ENCODE measurements at regions not wholly inside any gene's neighbourhood (a gene's known extent, or its start where the extent isn't known, plus 50 kb on each side); places are given as distances from the start of the nearest gene placed in this dataset.
"Not testable (repeated sequence)": the region's sequence is repeated elsewhere in the genome, so short reads cannot be mapped to it uniquely, and the experiment has no call there.

- Histone ChIP-seq H3K36me3 (replicated peaks; ENCODE audit: control insufficient read depth, insufficient read depth, low read length) (no peaks in the 10 kb centered on the region), H3K27me3 (ENCODE audit: control insufficient read depth, insufficient read depth, low read length) (no peaks in the 10 kb centered on the region; the same call in 1 of the 2 replicates), H3K4me3 (ENCODE audit: insufficient read depth, low read depth, low read length) (no peak overlapping the region)
- no peak for DNase-seq
Measured at GRCh38 chr22:26942637-26942957, 285.2 kb downstream of the MIAT start.

- DNase-seq: no peak
- Histone ChIP-seq H3K27me3 (ENCODE audit: control insufficient read depth, insufficient read depth, low read length) (no peaks in the 10 kb centered on the region; the same call in 1 of the 2 replicates), H3K4me3 (ENCODE audit: insufficient read depth, low read depth, low read length) (no peak overlapping the region)
Measured at GRCh38 chr22:26945565-26945964, 288.2 kb downstream of the MIAT start.

DNA sequence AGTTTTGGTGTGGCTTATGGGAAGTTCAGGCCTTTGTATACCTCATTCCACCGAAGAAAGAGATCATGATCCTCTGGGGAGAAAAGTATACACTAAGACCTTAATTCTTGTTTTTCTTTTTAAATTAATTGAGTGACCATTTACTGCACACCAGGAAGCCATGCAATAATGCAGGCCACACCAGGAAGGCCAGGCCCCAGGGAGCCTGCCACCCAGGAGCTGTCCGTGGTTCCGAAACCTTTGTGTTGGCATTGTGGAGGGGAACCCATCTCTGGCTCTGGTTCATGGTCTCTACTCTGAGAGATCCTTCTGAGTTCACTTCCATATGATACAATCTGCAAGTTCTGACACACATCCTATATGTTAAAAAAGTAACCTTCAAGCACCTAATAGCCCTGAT, 291.8 kb downstream of the MIAT start:
- peak; percentile 18 for DNase-seq

More at GRCh38 chr22:26945565-26945964, 288.2 kb downstream of the MIAT start:
- H3K36me3 ChIP-seq (replicated peaks; ENCODE audit: control insufficient read depth, insufficient read depth, low read length): no peaks in the 10 kb centered on the region

DNA sequence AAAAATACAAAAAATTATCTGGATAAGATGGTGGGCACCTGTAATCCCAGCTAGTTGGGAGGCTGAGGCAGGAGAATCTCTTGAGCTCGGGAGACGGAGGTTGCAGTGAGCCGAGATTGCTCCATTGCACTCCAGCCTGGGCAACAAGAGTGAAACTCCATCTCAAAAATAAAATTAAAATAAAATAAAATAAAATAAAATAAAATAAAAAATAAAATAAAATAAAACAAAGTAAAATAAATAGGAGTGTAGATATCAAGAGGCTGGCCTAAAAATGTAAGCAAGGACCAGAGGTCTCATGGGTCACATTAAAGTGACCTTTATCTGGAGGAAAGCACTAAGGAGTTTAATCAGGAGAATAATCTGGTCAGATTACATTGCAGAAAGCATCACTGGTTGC, 293.8 kb downstream of the MIAT start:
- not testable (repeated sequence) for H3K36me3 ChIP-seq (replicated peaks; ENCODE audit: control insufficient read depth, insufficient read depth, low read length); H3K4me3 ChIP-seq (ENCODE audit: insufficient read depth, low read depth, low read length); DNase-seq
- peaks cover 10% of the 10 kb centered on the region; the same call in 1 of the 2 replicates for H3K27me3 ChIP-seq (ENCODE audit: control insufficient read depth, insufficient read depth, low read length)

More for the DNA sequence above, 291.8 kb downstream of the MIAT start:
- Histone ChIP-seq H3K27me3 (ENCODE audit: control insufficient read depth, insufficient read depth, low read length) (peaks cover 2% of the 10 kb centered on the region; the same call in 1 of the 2 replicates), H3K36me3 (replicated peaks; ENCODE audit: control insufficient read depth, insufficient read depth, low read length) (no peaks in the 10 kb centered on the region), H3K4me3 (ENCODE audit: insufficient read depth, low read depth, low read length) (no peak overlapping the region)

GRCh38 chr22:26952004-26952403, 294.6 kb downstream of the MIAT start:
- peaks cover 10% of the 10 kb centered on the region; the same call in 1 of the 2 replicates for H3K27me3 ChIP-seq (ENCODE audit: control insufficient read depth, insufficient read depth, low read length)

GRCh38 chr22:26952451-26953011, 295.1 kb downstream of the MIAT start:
- Histone ChIP-seq H3K4me3 (ENCODE audit: insufficient read depth, low read depth, low read length) (peak overlapping the region; percentile 15; the same call in 1 of the 2 replicates), H3K36me3 (replicated peaks; ENCODE audit: control insufficient read depth, insufficient read depth, low read length) (no peaks in the 10 kb centered on the region), H3K27me3 (ENCODE audit: control insufficient read depth, insufficient read depth, low read length) (peaks cover 10% of the 10 kb centered on the region; the same call in 1 of the 2 replicates)
- peak; percentile 66 for DNase-seq

More at GRCh38 chr22:26952004-26952403, 294.6 kb downstream of the MIAT start:
- no peak for DNase-seq
- H3K36me3 ChIP-seq (replicated peaks; ENCODE audit: control insufficient read depth, insufficient read depth, low read length): no peaks in the 10 kb centered on the region
- no peak overlapping the region for H3K4me3 ChIP-seq (ENCODE audit: insufficient read depth, low read depth, low read length)

DNA sequence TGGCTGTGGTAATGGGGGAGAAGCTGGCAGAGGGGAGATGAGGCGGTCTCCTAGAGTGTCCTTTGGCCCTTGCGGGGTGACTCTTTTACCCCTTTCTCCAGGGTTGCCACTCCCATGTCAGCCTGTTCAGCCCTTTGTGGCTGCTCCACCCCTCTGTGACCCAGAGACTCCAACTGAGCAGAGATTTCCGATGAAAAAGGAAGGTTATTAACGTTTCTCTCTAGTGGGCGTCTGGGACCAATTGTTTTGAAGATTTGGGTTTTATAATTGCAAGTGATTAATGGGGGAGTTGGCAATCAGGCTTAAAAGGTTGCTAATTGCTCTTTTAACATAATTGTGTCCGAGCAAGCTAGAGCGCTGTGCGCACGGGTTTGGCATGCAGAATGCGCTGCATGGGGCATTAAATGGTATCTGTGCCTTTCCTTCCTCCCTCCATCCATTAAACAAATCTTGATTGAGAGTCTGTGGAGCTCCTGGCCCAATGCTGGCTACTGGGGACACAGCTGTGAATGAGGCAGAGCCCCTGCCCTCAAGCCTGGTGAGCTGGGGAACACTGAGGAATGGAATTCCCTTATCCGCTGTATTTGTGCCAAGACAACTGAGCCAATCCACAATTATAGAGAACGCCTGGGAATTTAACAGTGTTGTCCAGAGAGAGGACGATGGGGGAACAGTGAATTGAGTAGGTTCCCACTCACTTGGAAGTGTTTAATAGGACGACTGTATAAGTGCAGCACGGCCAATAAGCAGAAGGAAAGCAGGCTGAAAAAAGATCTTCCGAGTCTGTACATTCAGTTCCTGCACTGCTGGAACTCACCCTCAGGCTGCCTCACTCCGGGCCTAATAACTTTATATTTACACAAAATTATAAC, 295.9 kb downstream of the MIAT start:
- H3K36me3 ChIP-seq (replicated peaks; ENCODE audit: control insufficient read depth, insufficient read depth, low read length): no peaks in the 10 kb centered on the region
- H3K27me3 ChIP-seq (ENCODE audit: control insufficient read depth, insufficient read depth, low read length): peaks cover 10% of the 10 kb centered on the region; the same call in 1 of the 2 replicates
- DNase-seq: peak; percentile 55
- H3K4me3 ChIP-seq (ENCODE audit: insufficient read depth, low read depth, low read length): peak overlapping the region; percentile 15; the same call in 1 of the 2 replicates

DNA sequence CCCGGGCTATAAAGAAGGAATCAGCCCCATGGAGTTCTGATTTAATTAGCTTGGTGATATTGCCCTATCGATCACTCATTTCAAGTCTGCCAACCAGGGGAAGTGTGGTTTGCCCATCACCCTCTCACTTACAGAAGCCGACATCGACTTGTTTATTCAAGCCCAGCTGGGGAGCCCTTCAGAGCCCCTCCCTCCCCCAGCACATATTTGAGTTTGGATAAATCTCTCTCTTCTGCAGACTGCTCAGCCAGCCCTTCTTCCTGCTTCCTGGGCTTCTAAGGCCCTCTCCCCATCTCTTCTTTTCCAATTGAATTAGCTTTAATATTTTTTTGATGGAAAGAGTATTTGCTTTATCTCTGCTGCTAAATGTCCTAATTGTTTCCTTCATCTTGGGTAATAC, 299.0 kb downstream of the MIAT start:
- Histone ChIP-seq H3K36me3 (replicated peaks; ENCODE audit: control insufficient read depth, insufficient read depth, low read length) (no peaks in the 10 kb centered on the region), H3K4me3 (ENCODE audit: insufficient read depth, low read depth, low read length) (no peak overlapping the region), H3K27me3 (ENCODE audit: control insufficient read depth, insufficient read depth, low read length) (peaks cover 10% of the 10 kb centered on the region; the same call in 1 of the 2 replicates)
- DNase-seq: no peak

DNA sequence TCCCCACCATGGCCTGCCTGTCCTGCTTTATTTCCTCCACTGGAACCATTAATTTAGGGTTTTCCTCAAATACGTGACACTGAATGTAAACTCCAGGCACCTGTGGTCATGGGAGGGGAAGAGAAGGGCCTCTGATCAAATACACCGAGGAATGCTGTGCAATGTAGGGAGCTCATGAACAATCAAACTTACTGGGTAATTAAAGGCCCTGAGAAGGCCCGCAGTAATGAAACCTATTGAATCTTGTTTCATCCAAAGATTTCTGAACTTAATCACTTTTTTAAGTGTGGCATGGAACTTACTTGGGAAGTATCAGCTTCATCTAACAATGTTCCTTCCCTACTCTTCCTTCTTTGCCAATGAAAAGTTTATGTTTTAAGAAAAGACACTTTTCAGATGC, 299.8 kb downstream of the MIAT start:
- no peak overlapping the region for H3K4me3 ChIP-seq (ENCODE audit: insufficient read depth, low read depth, low read length)
- peaks cover 10% of the 10 kb centered on the region; the same call in 1 of the 2 replicates for H3K27me3 ChIP-seq (ENCODE audit: control insufficient read depth, insufficient read depth, low read length)
- no peaks in the 10 kb centered on the region for H3K36me3 ChIP-seq (replicated peaks; ENCODE audit: control insufficient read depth, insufficient read depth, low read length)
- no peak for DNase-seq

- DNase-seq: no peak
- Histone ChIP-seq H3K36me3 (replicated peaks; ENCODE audit: control insufficient read depth, insufficient read depth, low read length) (no peaks in the 10 kb centered on the region), H3K4me3 (ENCODE audit: insufficient read depth, low read depth, low read length) (no peak overlapping the region), H3K27me3 (ENCODE audit: control insufficient read depth, insufficient read depth, low read length) (peaks cover 10% of the 10 kb centered on the region; the same call in 1 of the 2 replicates)
Measured at GRCh38 chr22:26957897-26958296, 300.5 kb downstream of the MIAT start.

GRCh38 chr22:26958378-26958777, 301.0 kb downstream of the MIAT start:
- Histone ChIP-seq H3K36me3 (replicated peaks; ENCODE audit: control insufficient read depth, insufficient read depth, low read length) (no peaks in the 10 kb centered on the region), H3K27me3 (ENCODE audit: control insufficient read depth, insufficient read depth, low read length) (peaks cover 10% of the 10 kb centered on the region; the same call in 1 of the 2 replicates), H3K4me3 (ENCODE audit: insufficient read depth, low read depth, low read length) (no peak overlapping the region)
- no peak for DNase-seq

DNA sequence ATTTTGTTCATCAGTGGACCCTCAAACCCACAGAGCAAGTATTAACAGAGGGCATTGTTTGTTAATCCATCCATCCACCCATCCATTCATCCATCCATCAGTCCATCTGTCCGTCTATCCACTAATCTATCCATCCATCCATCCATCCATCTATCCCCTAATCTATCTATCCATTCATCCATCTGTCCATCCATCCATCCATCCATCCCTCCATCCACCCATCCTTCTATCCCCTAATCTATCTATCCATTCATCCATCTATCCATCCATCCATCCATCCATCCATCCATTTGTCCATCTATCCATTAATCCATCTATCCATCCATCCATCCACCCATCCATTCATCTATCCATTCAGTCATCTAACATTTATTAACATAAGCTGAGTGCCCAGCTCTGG, 307.3 kb downstream of the MIAT start:
- no peaks in the 10 kb centered on the region for H3K27me3 ChIP-seq (ENCODE audit: control insufficient read depth, insufficient read depth, low read length)
- H3K4me3 ChIP-seq (ENCODE audit: insufficient read depth, low read depth, low read length): no peak overlapping the region
- no peak for DNase-seq
- H3K36me3 ChIP-seq (replicated peaks; ENCODE audit: control insufficient read depth, insufficient read depth, low read length): no peaks in the 10 kb centered on the region

DNA sequence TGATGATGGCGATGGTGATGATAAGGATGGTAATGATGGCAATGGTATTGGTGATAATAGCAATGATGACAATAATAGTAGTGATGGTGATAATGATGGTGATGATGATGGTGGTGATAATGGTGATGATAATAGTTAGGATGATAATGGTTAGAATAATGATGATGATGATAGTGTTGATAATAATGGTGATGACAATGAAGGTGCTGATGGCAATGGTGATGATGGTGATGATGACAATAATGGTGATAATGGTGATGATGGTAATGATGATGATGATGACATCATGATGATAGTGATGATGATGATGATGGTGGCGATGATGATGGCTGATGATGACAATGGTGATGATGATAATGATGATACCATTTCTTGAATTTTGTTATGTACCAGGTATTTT, 309.9 kb downstream of the MIAT start:
- no peaks in the 10 kb centered on the region for H3K36me3 ChIP-seq (replicated peaks; ENCODE audit: control insufficient read depth, insufficient read depth, low read length)

DNA sequence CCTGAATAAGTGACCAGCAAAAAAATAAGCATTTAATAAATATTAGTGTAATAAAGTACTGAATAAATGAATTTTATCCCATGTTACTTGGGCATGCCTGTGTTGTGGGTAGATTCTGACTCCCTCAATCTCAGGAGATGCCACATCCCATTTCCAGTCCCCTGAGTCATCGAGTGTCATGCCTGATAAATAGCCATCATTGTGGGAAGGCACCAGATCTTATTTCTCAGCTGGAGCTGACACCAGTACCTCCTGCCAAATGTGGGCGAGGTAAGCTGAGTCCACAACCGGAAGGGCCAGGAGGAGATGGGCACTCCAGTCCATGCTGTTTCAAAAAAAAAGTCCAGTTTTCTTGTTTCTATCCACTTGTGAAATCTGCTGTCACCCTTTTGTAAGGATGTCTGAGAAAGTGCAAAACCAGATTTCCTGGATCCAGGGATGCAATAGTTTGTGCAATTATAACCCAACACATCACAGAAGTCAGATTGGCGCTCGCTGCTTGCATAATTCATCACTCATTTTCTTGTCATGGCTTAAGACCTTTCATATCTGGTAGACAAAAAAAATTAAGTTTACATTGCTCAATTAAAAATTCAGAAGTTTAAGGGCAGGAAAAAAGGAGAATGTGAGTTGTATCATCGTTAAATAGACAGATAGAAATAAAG, 311.6 kb downstream of the MIAT start:
- DNase-seq: no peak

More for the DNA sequence above, 309.9 kb downstream of the MIAT start:
- DNase-seq: no peak
- Histone ChIP-seq H3K4me3 (ENCODE audit: insufficient read depth, low read depth, low read length) (no peak overlapping the region), H3K27me3 (ENCODE audit: control insufficient read depth, insufficient read depth, low read length) (no peaks in the 10 kb centered on the region)

More for the DNA sequence above, 311.6 kb downstream of the MIAT start:
- H3K36me3 ChIP-seq (replicated peaks; ENCODE audit: control insufficient read depth, insufficient read depth, low read length): no peaks in the 10 kb centered on the region
- no peak overlapping the region for H3K4me3 ChIP-seq (ENCODE audit: insufficient read depth, low read depth, low read length)
- no peaks in the 10 kb centered on the region for H3K27me3 ChIP-seq (ENCODE audit: control insufficient read depth, insufficient read depth, low read length)

All from H7 (cell line).